Limb (tissue), 2 donors: ENCODE measurements at regions not wholly inside any gene's neighbourhood (a gene's known extent, or its start where the extent isn't known, plus 50 kb on each side); places are given as distances from the start of the nearest gene placed in this dataset.

Experiments used
- DNase-seq, 2 donors: peaks; one replicate each; pipeline ENCODE4 v3.0.0-alpha.2; 2016; ENCODE audit errors: extremely low spot score in 2 of 2

- DNase-seq, result no peak
These were observed 131.6 kb upstream of the AHR start for GRCh38 chr7:17166824-17167379.

DNA sequence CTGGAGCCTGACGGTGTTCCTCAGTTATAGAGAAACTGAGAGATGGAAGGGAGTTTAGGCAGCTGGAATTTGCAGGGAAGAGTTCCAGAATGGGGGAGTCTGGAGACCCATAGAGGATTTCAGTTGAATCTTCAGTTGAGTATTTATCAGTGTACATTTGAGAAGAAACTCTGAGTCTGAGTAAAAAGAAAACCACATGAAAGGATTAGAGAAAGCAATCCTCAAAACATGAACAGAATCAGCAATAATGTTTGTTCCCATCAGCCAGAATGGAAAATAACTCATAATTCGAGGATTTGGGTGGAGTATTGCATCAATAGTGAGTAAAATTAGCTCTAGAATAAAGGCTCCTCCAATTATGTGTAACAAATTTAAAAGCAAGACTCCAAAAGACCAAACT, 130.0 kb upstream of the AHR start:
- no peak for DNase-seq

DNA sequence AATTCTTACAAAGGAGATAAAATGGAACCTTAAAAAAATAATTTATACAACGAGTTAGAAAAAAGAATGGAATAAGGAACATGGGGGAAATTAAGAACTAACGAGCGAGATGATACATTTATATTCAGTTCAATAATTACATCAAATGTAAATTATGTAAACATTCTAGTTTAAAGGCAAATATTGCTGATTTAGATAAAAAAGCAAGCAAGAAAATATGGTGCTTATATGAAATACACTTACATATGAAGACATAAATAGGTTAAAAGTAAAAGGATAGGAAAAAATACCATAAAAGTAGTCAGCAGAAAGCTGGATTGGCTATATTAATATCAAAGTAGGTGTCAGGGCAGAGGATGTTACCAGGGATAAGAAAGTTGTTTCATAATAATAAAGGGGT, 127.0 kb upstream of the AHR start:
- no peak for DNase-seq

GRCh38 chr7:17176371-17177032, 122.0 kb upstream of the AHR start:
- DNase-seq, result no peak

DNA sequence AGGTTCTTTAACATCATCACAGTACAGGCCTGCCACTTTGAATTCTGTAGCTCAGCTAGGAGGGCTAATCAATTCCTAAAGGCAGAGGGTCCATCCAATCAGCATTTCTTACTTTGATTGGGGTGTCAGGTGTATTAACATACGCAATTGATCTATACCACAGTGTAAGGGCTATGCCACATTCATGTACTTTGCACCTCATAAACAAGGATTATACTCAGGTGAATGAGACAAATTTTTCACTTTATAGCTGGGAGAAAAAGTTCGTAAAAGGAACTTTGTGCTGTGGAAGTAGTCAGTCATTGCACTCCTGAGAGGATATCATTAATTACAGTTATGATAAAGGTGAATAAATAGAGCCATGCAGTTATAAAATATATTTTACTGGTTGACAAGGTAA, 119.9 kb upstream of the AHR start:
- DNase-seq, result no peak

- no peak for DNase-seq
These were observed 117.0 kb upstream of the AHR start for GRCh38 chr7:17181482-17181881.

- DNase-seq, result no peak
These were observed 114.7 kb upstream of the AHR start for GRCh38 chr7:17183630-17184328.

GRCh38 chr7:17184805-17185689, 113.4 kb upstream of the AHR start:
- no peak for DNase-seq

DNA sequence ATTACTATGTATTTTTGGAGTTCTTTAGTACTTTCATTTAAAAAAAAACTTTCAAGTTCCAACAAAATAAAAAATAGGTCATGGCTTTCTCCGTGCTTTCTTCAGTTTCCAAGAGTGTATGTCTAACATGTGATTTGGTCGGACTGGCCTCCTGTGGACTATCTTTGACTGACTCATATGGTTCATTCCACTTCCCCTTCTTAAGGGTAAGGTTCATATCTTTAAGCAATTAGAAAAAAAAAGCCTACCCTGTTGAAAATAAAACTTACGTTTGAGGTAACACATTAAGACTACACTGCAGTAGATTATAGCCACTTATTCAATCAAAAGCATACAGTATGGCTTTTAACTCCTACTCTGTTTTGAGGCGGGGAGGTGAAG, 112.8 kb upstream of the AHR start:
- DNase-seq, result no peak

DNA sequence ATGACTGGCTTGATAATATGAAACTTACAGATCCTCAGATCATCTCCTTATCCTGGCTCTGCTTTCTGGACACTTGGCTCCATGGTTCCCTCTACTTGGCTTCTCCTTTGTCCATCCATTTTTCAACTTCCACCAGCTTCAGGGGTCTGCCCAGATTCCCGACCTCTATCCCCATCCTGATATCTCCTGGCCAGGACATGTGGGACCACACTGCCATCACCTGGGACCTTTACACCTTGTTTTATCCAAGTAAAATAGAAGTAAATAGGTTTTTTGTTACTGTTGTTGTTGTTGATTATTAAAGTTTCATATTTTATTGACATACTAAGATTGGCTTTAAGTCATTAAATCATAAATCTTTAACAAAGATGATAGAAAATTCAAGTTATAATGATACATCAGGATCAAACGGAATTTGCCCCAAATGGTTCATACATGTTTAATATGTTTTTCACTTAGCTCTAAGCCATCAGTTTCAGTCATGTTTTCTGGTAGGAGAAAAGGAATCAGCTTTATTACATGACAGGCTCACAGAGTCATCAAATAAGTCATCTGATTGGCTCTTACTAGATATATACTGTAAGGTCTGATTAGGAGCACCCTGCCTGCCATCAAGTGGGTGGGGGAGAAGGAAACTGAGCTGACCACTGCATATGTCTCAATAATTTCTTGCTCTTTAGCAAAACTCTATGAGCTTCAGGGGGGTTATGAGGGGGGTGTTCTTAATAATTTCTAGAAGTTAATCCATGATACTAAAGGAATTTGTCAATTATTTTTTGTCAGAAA, 111.5 kb upstream of the AHR start:
- DNase-seq, result no peak

DNA sequence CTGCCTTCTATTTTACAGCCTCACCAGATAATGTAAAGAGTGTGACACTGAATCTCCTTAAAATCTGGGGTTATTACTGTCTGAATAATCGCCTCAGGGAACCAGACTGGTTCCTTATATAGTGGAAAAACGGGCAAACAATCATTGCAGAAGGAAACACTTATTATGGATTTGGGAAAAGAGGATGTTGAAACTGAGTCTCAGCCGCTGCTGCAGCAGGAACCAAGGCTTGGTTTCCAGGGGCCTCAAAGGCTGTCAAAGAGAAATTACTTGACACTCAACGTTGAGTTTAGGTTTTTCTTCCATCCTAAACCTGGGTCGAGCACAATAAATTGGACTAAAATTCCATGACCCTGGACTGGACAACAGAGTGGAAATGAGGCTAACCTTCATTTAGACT, 103.8 kb upstream of the AHR start:
- no peak for DNase-seq

DNA sequence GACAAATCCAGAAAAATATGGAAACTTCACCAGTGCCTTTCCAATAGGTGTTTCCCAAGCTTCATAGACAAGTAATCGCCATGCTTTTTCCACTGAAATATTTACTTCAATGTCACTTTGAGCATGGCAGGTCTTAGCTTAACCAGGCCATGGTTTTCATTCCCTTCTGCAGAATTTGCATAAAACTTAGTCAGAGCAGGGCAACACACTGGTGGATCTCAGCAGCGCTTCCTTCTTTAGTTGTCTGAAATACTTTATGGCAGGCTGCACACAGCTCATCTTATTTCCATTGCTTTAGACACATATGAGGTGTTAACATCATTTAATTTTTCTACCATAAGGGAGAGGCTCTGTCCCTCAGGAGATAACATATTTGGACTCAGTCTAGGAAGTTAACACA, 102.9 kb upstream of the AHR start:
- no peak for DNase-seq

- DNase-seq, result no peak
These were observed 92.5 kb upstream of the AHR start for GRCh38 chr7:17205910-17206309.

- no peak for DNase-seq
These were observed 92.0 kb upstream of the AHR start for GRCh38 chr7:17206349-17206905.

DNA sequence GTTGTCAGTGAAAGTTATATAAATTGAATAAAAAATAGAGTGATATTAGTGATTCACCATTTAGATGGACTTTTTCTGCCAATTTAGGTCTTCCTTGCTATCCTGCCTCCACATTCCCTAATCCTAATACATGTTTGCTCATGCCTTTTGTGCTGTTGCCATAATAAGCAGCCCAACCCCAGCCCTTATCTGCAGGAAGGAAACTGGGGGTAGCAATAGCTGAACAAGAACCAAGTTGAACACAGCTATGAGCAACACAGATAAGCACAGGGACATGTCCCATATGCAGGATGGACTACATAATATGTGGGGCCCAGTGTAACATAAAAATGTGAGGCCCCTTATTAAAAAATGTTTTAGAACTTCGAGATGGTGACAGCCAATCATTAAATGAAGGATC, 91.2 kb upstream of the AHR start:
- DNase-seq, result no peak

GRCh38 chr7:17209101-17209500, 89.4 kb upstream of the AHR start:
- DNase-seq, result no peak

DNA sequence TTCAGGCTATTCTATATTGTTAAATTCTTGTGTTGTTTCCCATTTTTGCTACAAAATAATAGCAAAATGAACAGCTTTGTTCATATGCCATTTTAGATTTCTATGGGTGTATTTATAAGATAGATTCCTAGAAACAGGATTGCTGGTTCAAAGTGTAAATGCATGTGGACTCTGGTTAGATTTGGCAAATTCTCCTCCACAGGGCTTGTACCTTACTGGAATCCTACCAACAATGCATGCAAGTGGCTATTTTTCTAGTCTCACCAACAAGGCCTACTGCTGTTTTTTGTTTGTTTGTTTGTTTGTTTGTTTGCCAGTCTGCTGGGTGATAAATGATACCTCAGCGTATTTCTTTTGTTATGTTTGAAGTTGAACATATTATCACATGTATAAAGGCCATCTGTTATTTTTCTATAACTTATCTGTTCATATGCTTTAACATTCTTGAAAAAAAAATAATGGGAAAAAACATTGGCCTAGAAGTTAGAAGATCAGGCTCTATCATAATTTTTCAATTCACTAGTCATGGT, 87.1 kb upstream of the AHR start:
- DNase-seq, result no peak

DNA sequence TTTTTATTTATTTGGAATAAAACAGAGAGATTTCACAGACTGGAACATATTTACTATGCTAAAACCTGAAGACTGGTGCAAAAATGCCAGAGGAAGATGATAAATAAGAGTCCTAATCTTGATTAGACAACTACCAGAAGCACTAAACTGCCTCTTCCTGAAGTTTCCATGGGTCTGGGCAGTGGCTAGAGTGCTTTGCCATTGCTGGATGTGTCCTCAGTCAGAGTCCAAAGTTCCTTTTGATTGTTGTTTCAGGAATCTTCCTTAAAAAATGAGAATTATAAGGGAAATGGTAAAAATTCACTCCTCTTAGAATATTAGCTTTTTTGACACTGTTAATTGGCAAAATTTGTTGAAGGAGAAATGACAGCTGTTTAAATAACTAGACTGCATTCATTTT, 86.3 kb upstream of the AHR start:
- DNase-seq, result no peak

DNA sequence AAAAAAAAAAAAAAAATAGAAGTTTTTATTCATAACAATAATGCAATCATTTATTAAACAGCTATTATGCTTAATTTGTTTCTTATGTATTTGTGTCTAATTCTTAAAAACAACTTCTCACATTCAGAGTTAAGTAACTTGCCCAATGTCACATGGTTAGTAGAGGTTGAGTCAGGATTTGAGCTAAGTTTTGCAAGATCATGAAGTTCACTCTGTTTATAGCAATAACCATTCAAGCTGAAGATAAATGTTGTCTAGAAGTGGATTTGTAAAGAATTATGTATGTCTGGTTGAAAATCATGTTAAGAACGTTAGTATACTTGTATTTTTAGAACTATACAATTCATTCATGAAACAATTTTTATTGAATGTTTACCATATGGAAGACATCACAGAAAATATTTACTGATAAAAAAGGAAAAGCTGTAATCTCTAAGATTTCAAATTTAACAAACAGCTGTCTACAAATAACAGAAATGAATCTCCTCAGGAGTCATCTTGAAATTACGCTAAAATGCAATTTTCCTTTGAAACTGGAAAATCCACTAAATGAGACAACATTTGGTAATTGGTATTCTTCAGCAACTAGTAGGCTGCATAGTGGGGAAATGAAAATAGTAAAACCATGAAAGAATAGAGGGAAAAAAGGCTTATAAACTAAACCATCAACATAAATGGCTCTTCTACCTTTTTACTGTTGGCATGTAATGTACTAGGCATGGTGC, 70.5 kb upstream of the AHR start:
- DNase-seq, result no peak

DNA sequence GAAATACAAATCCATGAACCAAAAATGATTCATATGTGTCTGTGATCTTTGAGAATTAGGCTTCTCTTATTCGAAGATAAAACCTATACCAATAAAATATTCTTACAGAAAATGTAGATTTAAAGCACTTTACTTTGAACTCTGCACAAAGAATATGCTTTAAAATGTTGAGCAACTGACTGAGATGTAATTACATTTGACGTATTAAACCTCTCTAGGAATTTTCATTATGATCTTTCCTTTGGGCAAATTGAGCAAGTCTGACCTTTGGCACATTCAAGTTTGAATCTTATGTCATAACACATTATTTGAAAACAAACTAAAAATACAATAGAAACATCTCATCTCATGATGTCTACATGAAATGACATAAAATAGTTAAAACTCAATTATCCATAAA, 69.2 kb upstream of the AHR start:
- DNase-seq, result no peak
